ENCODE measurements at regions not wholly inside any gene's neighbourhood (a gene's known extent, or its start where the extent isn't known, plus 50 kb on each side); places are given as distances from the start of the nearest gene placed in this dataset.

DNA sequence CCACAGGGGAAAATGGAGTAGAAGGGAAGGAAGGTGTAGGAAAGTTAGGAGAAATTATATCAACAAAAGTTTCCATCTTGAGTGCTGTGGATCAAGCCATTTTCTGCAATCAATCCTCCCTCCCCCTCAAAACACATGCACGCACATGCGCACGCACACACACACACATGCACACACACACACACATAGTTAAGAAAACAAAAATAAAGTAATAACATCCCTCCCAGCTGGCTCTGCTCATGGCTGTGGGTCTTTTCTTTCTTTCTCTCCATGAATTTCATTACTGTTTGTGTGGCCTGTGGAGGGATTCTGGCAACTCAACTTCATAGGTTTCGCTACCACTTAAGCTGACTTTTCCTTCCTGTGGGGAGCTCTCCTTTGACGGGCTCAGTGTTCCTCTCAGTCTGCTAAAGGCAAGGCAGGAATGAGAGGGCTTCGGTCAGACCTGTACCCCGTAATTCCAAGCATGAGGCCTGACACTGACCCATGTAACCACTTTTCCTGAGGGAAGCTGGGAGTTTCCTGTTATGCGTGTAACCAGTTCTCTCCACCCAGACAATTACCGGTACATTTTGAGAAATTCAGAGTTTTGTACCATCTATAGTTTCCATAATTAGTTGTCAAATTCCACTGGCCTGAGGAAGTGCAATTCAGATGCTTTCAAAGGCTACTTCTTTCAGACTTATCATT lies 79.8 kb downstream of the ZNF92 start:
- no TSS peak for BruUV-seq (replicated peaks)
- Histone ChIP-seq H3K27ac (ENCODE audit: extremely low read depth, low read depth, low read length) (no peak overlapping the region), H3K4me2 (ENCODE audit: insufficient read depth, low read length) (no peak overlapping the region), H4K20me1 (replicated peaks; ENCODE audit: control insufficient read depth, insufficient read depth, low read length) (no peaks in the 10 kb centered on the region), H2AFZ (ENCODE audit: low read depth, low read length) (no peak overlapping the region; the same call in 1 of the 2 replicates), H3K79me2 (ENCODE audit: control insufficient read depth, insufficient read depth, low read length) (no peaks in the 10 kb centered on the region), H3K9ac (ENCODE audit: insufficient read depth in 1 of 2, low read depth in 2 of 2, low read length in 2 of 2) (no peak overlapping the region), H3K4me3 (no peak overlapping the region), H3K4me1 (replicated peaks in 1 of 2; ENCODE audit: control insufficient read depth in 2 of 2, insufficient read depth in 2 of 2, low read length in 2 of 2) (no peaks in the 10 kb centered on the region), H3K9me3 (replicated peaks; ENCODE audit: control insufficient read depth, insufficient read depth, low read depth, low read length) (no peaks in the 10 kb centered on the region), H3K36me3 (ENCODE audit: control insufficient read depth, insufficient read depth, low read length) (no peaks in the 10 kb centered on the region), H3K9me1 (ENCODE audit: control insufficient read depth, insufficient read depth, low read length) (no peaks in the 10 kb centered on the region), H3K27me3 (ENCODE audit: control insufficient read depth in 2 of 2, insufficient read depth in 2 of 2, low read length in 2 of 2) (peaks cover 0 to 2% of the 10 kb centered on the region in 2 experiments; a peak in 1 of 5 replicates)
- 22% methylated on average over 9 of the region's 9 CpGs for WGBS (ENCODE audit: insufficient coverage, low coverage, missing lambda C conversion rate)
- FAIRE-seq (no peak), ATAC-seq (no peak), DNase-seq (ENCODE audit: extremely low read depth in 1 of 4, low spot score in 3 of 4) (no peak)
- in situ Hi-C loops (cut with MboI) (no loop called here), intact Hi-C loops (cut with micrococcal nuclease) (no loop called here)
- no peak for TF ChIP-seq HNRNPUL1 (IDR thresholded peaks at IDR 0.05; ENCODE audit: low read length)
- TF ChIP-seq NRF1 (conservative IDR thresholded peaks at IDR 0.05 in 1 of 2, IDR thresholded peaks at IDR 0.05 in 1 of 2), result peak in 1 of 2 experiments; percentile 28; a peak in 1 of 4 replicates
- ChIA-PET POLR2A (interaction anchor here (0.6 kb wide), 1 partner anchor 20 kb away, joined by 3 read pairs; no protein-coding TSS in a partner anchor), CTCF (ENCODE audit: low intra/inter-chr PET ratio) (no interaction called here)

DNA sequence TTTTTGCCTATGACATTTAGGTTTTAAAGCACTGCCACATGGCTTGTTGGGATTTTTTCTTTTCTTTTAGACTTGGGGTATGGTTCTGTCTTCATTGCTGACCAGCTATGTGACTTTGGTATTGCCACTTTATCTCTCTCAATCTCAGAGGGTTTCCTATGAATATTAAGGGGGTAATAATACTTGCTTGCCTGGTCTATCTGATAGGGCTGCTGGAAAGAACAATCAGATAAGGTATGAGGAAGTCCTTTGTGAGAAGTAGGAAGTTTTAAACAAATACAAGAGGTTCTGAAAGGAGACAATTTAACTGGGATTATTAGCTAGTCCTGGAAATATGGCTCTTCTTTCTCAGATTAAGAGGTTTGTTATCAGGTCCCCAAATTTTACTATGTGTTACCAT lies 80.8 kb downstream of the ZNF92 start:
- intact Hi-C loops (cut with micrococcal nuclease), result no loop called here
- Histone ChIP-seq H3K79me2 (ENCODE audit: control insufficient read depth, insufficient read depth, low read length) (no peaks in the 10 kb centered on the region), H3K9me3 (replicated peaks; ENCODE audit: control insufficient read depth, insufficient read depth, low read depth, low read length) (no peaks in the 10 kb centered on the region), H4K20me1 (replicated peaks; ENCODE audit: control insufficient read depth, insufficient read depth, low read length) (no peaks in the 10 kb centered on the region), H3K36me3 (ENCODE audit: control insufficient read depth, insufficient read depth, low read length) (no peaks in the 10 kb centered on the region), H3K4me3 (no peak overlapping the region), H3K27me3 (ENCODE audit: control insufficient read depth in 2 of 2, insufficient read depth in 2 of 2, low read length in 2 of 2) (peaks cover 0 to 2% of the 10 kb centered on the region in 2 experiments; a peak in 1 of 5 replicates), H3K9ac (ENCODE audit: insufficient read depth in 1 of 2, low read depth in 2 of 2, low read length in 2 of 2) (no peak overlapping the region), H3K4me2 (ENCODE audit: insufficient read depth, low read length) (no peak overlapping the region), H3K27ac (ENCODE audit: extremely low read depth, low read depth, low read length) (no peak overlapping the region), H3K9me1 (ENCODE audit: control insufficient read depth, insufficient read depth, low read length) (no peaks in the 10 kb centered on the region), H3K4me1 (replicated peaks in 1 of 2; ENCODE audit: control insufficient read depth in 2 of 2, insufficient read depth in 2 of 2, low read length in 2 of 2) (no peaks in the 10 kb centered on the region), H2AFZ (ENCODE audit: low read depth, low read length) (no peak overlapping the region)
- ATAC-seq (no peak), FAIRE-seq (no peak), DNase-seq (ENCODE audit: extremely low read depth in 1 of 4, low spot score in 3 of 4) (no peak)
- POLR2A ChIA-PET, result no interaction called here
- BruUV-seq (replicated peaks), result no TSS peak
- TF ChIP-seq TCF7L2 (IDR thresholded peaks at IDR 0.05; ENCODE audit: low read depth, low read length) (no peak), ZNF780A (CRISPR knock-in tag; IDR thresholded peaks at IDR 0.05) (no peak), SPI1 (IDR thresholded peaks at IDR 0.05; ENCODE audit: borderline replicate concordance, low read depth, low read length) (0 out of 2 replicates have a peak, but pooled peaks have one; percentile 35), ZNF707 (CRISPR knock-in tag; conservative IDR thresholded peaks at IDR 0.05) (no peak), ZNF445 (CRISPR knock-in tag; IDR thresholded peaks at IDR 0.05; ENCODE audit: low read depth) (no peak), TCF7 (IDR thresholded peaks at IDR 0.05; ENCODE audit: borderline replicate concordance) (no peak)
- TF ChIP-seq, protein P1, sequence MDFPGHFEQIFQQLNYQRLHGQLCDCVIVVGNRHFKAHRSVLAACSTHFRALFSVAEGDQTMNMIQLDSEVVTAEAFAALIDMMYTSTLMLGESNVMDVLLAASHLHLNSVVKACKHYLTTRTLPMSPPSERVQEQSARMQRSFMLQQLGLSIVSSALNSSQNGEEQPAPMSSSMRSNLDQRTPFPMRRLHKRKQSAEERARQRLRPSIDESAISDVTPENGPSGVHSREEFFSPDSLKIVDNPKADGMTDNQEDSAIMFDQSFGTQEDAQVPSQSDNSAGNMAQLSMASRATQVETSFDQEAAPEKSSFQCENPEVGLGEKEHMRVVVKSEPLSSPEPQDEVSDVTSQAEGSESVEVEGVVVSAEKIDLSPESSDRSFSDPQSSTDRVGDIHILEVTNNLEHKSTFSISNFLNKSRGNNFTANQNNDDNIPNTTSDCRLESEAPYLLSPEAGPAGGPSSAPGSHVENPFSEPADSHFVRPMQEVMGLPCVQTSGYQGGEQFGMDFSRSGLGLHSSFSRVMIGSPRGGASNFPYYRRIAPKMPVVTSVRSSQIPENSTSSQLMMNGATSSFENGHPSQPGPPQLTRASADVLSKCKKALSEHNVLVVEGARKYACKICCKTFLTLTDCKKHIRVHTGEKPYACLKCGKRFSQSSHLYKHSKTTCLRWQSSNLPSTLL (IDR thresholded peaks at IDR 0.05), result no peak
- in situ Hi-C loops (cut with MboI), result no loop called here
- CTCF ChIA-PET (ENCODE audit: low intra/inter-chr PET ratio), result no interaction called here

Measured in K562 (cell line).